ENCODE measurements at regions not wholly inside any gene's neighbourhood (a gene's known extent, or its start where the extent isn't known, plus 50 kb on each side); places are given as distances from the start of the nearest gene placed in this dataset.
"Not testable (repeated sequence)": the region's sequence is repeated elsewhere in the genome, so short reads cannot be mapped to it uniquely, and the experiment has no call there.

DNA sequence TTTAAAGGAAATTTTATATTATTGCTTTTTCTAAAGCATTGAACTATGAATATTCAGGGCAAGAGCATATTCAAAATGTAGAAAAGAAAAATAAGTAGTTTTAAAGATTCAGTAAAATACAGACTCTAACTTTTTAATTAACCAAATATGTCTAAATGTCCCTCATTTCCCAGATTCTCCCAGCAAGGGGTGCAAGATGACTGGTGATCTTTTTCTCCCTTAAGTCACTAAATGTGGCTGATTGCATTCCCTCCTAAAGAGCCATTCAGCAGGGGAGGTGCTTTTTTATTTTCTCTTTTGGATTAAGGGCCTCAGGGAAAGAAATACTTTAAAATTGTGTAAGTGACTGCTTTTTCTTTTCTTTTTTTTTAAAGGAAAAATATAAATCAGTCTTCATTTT, 406.9 kb downstream of the OXSM start:
- DNase-seq (ENCODE audit: insufficient read length, low spot score) (no peak), FAIRE-seq (no peak)
- no peak for TF ChIP-seq TAF1 (IDR thresholded peaks at IDR 0.05; ENCODE audit: low read depth, low read length)

DNA sequence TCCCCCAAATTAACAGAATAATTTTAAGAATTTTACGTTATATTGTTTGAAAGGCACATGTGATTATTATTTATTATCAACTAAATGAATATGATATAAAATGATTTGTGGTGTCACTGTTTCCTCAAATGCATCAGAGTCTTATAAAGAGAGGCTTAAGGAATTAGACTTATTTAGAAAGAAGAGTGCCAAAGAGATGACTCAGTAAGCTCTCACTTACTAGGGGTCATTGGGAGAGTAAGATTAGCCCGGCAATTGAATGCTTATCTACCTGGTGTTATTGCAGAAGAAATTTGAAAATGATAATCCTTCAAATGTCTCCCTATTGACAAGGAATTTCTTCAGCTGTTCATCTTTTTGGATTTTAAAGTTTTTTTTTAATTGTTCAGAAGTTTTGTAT, 408.7 kb downstream of the OXSM start:
- FAIRE-seq (no peak), DNase-seq (ENCODE audit: insufficient read length, low spot score) (no peak)
- TF ChIP-seq TAF1 (IDR thresholded peaks at IDR 0.05; ENCODE audit: low read depth, low read length) = no peak
- no peak for TF ChIP-seq SPI1 (IDR thresholded peaks at IDR 0.05; ENCODE audit: low read depth, low read length)
- no peak for TF ChIP-seq POLR2AphosphoS5 (IDR thresholded peaks at IDR 0.05; ENCODE audit: low read depth, low read length)
- no peak for TF ChIP-seq POLR2A (IDR thresholded peaks at IDR 0.05; ENCODE audit: low read depth, low read length)
- TF ChIP-seq POU2F2 (IDR thresholded peaks at IDR 0.05; ENCODE audit: low read depth, low read length) = no peak
- TF ChIP-seq PAX5 (IDR thresholded peaks at IDR 0.05; ENCODE audit: insufficient read depth, low read length, severe bottlenecking) = no peak

DNA sequence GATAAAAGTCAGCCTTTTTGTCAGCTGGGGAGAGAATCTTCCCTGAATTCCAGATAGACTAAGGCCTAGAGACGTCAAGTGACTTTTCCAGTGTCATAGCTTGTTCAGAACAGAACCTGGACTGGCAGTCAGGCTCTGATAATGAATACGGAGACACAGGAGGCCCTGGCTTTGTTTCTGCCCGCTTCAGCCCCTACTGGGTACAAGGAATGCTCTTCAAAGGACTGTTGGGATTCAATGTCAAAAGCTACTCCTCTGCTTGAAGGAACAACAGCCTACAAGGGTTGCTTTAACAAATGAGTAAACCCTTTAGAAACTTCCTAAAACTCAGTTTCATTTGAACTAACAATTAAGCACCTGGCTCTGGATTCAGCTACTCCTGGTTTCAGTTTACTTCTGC, 412.3 kb downstream of the OXSM start:
- FAIRE-seq = no peak
- no peak for DNase-seq (ENCODE audit: insufficient read length, low spot score)
- TF ChIP-seq PAX5 (IDR thresholded peaks at IDR 0.05; ENCODE audit: insufficient read depth, low read length, severe bottlenecking) (no peak), TAF1 (IDR thresholded peaks at IDR 0.05; ENCODE audit: low read depth, low read length) (no peak), SPI1 (IDR thresholded peaks at IDR 0.05; ENCODE audit: low read depth, low read length) (no peak), POLR2A (IDR thresholded peaks at IDR 0.05; ENCODE audit: low read depth, low read length) (no peak), POLR2AphosphoS5 (IDR thresholded peaks at IDR 0.05; ENCODE audit: low read depth, low read length) (no peak)

DNA sequence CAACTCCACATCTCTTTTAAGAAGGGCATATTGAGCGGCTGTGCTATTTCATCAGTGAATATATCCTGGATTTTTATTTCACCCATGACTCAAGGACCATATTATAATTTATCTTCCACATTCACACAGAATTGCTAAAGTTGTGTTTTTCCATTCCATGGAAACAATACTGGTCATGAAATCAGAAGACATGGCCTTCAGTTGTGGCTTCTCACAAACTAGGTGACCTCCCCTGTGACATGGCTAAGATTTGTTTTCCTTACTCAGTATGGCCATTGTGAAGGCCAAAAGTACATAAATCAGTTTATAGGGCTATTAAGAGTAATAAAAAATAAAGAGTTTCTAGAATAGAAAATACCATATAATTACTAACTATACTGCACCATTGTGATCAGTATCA, 415.6 kb downstream of the OXSM start:
- TF ChIP-seq PAX5 (IDR thresholded peaks at IDR 0.05; ENCODE audit: insufficient read depth, low read length, severe bottlenecking) = no peak
- no peak for TF ChIP-seq POLR2A (IDR thresholded peaks at IDR 0.05; ENCODE audit: low read depth, low read length)
- TF ChIP-seq POLR2AphosphoS5 (IDR thresholded peaks at IDR 0.05; ENCODE audit: low read depth, low read length) = no peak
- TF ChIP-seq SPI1 (IDR thresholded peaks at IDR 0.05; ENCODE audit: low read depth, low read length) = no peak
- no peak for TF ChIP-seq TAF1 (IDR thresholded peaks at IDR 0.05; ENCODE audit: low read depth, low read length)
- TF ChIP-seq POU2F2 (IDR thresholded peaks at IDR 0.05; ENCODE audit: low read depth, low read length) = no peak
- DNase-seq (ENCODE audit: insufficient read length, low spot score) (no peak), FAIRE-seq (no peak)

DNA sequence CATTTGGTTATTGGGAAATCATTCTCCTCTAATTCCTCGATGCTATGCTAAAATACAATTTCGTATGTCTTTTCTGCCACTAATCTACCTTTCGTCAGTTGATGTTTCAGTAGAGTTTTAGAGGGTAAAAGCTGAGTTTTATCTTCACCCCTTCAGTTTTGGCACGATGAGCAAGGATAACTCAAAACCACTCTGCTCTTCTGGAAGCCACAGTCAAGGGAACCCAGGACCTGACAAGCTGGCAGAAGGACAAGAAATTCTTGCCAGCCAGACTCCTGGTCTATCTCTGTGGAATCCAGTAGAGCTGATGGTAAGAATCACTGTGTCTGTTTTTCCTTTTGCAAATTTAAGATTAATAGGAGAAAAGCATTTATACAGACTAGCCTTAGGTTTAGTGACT, 414.4 kb upstream of the LRRC3B start:
- no peak for FAIRE-seq
- DNase-seq (ENCODE audit: insufficient read length, low spot score) = no peak
- no peak for TF ChIP-seq PAX5 (IDR thresholded peaks at IDR 0.05; ENCODE audit: insufficient read depth, low read length, severe bottlenecking)
- no peak for TF ChIP-seq POLR2AphosphoS5 (IDR thresholded peaks at IDR 0.05; ENCODE audit: low read depth, low read length)
- no peak for TF ChIP-seq TAF1 (IDR thresholded peaks at IDR 0.05; ENCODE audit: low read depth, low read length)
- TF ChIP-seq POU2F2 (IDR thresholded peaks at IDR 0.05; ENCODE audit: low read depth, low read length) = no peak
- TF ChIP-seq SPI1 (IDR thresholded peaks at IDR 0.05; ENCODE audit: low read depth, low read length) = no peak
- no peak for TF ChIP-seq POLR2A (IDR thresholded peaks at IDR 0.05; ENCODE audit: low read depth, low read length)

DNA sequence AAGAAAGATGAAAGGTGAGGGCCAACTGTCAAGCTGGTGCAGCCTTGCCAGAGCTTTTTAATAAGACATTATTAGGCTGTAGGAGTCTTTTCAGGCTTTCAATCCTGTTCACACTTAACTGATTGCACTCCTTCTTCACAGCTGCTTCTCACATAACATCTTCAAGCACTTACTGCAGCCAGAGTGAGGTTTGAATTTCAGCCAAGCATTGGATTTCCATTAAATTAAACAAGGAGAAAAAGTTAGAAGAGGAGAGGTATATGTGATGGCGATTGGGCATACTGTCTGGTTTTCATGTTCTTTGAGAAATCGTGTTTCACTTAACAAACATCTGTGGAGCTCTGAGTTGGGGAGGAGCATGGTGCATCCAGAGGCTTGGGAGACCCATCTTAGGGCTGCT, 392.8 kb upstream of the LRRC3B start:
- TF ChIP-seq POU2F2 (IDR thresholded peaks at IDR 0.05; ENCODE audit: low read depth, low read length) = no peak
- TF ChIP-seq PAX5 (IDR thresholded peaks at IDR 0.05; ENCODE audit: insufficient read depth, low read length, severe bottlenecking) = no peak
- no peak for TF ChIP-seq POLR2AphosphoS5 (IDR thresholded peaks at IDR 0.05; ENCODE audit: low read depth, low read length)
- TF ChIP-seq SPI1 (IDR thresholded peaks at IDR 0.05; ENCODE audit: low read depth, low read length) = no peak
- no peak for TF ChIP-seq TAF1 (IDR thresholded peaks at IDR 0.05; ENCODE audit: low read depth, low read length)
- TF ChIP-seq POLR2A (IDR thresholded peaks at IDR 0.05; ENCODE audit: low read depth, low read length) = no peak
- FAIRE-seq (no peak), DNase-seq (ENCODE audit: insufficient read length, low spot score) (no peak)

DNA sequence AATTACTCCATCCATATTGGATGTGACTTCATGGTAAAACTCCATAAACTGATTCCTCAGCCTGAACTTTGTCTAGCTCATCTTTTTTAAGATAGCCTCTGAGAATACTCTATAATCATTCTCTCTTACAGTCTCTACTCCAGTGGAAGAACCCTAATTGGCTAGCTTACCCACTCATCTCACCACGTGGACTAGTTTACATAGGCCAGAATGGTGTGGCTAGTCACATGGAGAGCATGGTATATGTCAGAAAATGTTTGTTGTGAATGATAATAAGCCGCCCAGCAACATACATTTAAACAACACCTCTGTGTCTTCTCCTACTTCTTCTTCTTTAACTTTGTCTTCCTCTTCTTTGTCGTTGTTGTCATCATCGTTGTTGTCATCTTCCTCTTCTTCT, 389.2 kb upstream of the LRRC3B start:
- FAIRE-seq = no peak

DNA sequence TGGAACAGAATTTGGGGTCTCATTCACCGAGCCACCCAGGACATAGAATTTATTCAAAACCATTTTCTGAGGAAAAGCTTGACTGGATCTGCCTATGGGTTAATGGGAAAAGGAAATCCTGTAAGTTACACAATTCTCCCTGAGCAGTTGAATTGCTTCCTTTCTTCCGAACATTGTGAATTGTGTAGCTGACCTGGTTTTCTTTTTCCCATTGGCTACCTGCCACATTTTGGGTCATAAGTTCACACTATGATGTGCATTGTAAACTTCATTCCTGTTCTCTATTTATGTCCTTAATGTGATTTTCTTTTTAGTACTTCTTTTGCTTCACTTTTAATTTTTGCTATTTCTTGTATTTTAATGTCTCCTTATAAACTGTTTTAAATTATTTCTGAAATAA, 386.0 kb upstream of the LRRC3B start:
- no peak for TF ChIP-seq TAF1 (IDR thresholded peaks at IDR 0.05; ENCODE audit: low read depth, low read length)
- TF ChIP-seq POLR2A (IDR thresholded peaks at IDR 0.05; ENCODE audit: low read depth, low read length) = no peak
- no peak for TF ChIP-seq SPI1 (IDR thresholded peaks at IDR 0.05; ENCODE audit: low read depth, low read length)
- no peak for TF ChIP-seq PAX5 (IDR thresholded peaks at IDR 0.05; ENCODE audit: insufficient read depth, low read length, severe bottlenecking)
- no peak for TF ChIP-seq POU2F2 (IDR thresholded peaks at IDR 0.05; ENCODE audit: low read depth, low read length)
- DNase-seq (ENCODE audit: insufficient read length, low spot score) = no peak
- no peak for FAIRE-seq

More for the DNA sequence above, 389.2 kb upstream of the LRRC3B start:
- no peak for DNase-seq (ENCODE audit: insufficient read length, low spot score)
- TF ChIP-seq TAF1 (IDR thresholded peaks at IDR 0.05; ENCODE audit: low read depth, low read length) (no peak), SPI1 (IDR thresholded peaks at IDR 0.05; ENCODE audit: low read depth, low read length) (no peak), POU2F2 (IDR thresholded peaks at IDR 0.05; ENCODE audit: low read depth, low read length) (no peak), POLR2AphosphoS5 (IDR thresholded peaks at IDR 0.05; ENCODE audit: low read depth, low read length) (no peak), PAX5 (IDR thresholded peaks at IDR 0.05; ENCODE audit: insufficient read depth, low read length, severe bottlenecking) (no peak), POLR2A (IDR thresholded peaks at IDR 0.05; ENCODE audit: low read depth, low read length) (no peak)

DNA sequence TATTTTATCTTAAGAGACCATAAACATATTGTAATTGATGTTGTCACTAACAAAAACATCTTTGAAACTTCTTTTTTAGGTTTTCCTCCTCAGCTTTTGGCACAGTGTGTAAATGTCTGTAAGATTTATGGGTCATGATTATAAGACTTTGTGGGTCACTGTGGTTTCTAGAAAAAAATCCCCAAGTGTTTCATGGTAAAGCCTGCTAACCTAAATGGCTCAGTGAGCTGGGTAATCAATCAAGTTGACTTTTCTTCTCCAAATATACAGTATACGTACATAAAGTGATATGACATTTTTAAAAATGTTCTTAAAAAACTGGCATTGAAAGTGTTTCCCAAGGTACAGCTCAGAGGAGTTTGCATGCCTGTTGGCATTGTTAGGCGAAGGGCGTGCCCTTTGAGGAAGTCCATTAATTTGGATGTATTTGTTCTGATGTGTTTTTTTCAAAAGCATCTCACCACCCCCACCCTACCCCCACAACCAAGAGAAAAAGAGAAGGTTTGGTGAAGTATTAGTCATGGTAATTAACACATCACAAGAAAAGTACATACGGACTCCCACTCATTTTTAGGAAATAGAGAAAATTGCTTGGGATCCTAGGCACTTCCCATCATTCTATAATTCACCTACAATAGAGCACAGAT, 385.4 kb upstream of the LRRC3B start:
- DNase-seq (ENCODE audit: insufficient read length, low spot score) (no peak), FAIRE-seq (no peak)
- TF ChIP-seq SPI1 (IDR thresholded peaks at IDR 0.05; ENCODE audit: low read depth, low read length) = no peak
- no peak for TF ChIP-seq TAF1 (IDR thresholded peaks at IDR 0.05; ENCODE audit: low read depth, low read length)
- TF ChIP-seq POLR2A (IDR thresholded peaks at IDR 0.05; ENCODE audit: low read depth, low read length) = no peak
- TF ChIP-seq PAX5 (IDR thresholded peaks at IDR 0.05; ENCODE audit: insufficient read depth, low read length, severe bottlenecking) = no peak
- TF ChIP-seq POLR2AphosphoS5 (IDR thresholded peaks at IDR 0.05; ENCODE audit: low read depth, low read length) = no peak
- TF ChIP-seq POU2F2 (IDR thresholded peaks at IDR 0.05; ENCODE audit: low read depth, low read length) = no peak

DNA sequence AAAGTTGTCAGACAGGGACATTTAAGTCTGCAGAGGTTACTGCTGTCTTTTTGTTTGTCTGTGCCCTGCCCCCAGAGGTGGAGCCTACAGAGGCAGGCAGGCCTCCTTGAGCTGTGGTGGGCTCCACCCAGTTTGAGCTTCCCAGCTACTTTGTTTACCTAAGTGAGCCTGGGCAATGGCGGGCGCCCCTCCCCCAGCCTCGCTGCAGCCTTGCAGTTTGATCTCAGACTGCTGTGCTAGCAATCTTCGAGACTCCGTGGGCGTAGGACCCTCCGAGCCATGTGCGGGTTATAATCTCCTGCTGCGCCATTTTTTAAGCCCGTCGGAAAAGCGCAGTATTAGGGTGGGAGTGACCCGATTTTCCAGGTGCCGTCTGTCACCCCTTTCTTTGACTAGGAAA, 378.0 kb upstream of the LRRC3B start:
- not testable (repeated sequence) for FAIRE-seq; DNase-seq (ENCODE audit: insufficient read length, low spot score)

Data from GM12891 (cell line).